AG04449 (cell line): ENCODE measurements at regions not wholly inside any gene's neighbourhood (a gene's known extent, or its start where the extent isn't known, plus 50 kb on each side); places are given as distances from the start of the nearest gene placed in this dataset.
"Not testable (repeated sequence)": the region's sequence is repeated elsewhere in the genome, so short reads cannot be mapped to it uniquely, and the experiment has no call there.

Experiments
- CTCF ChIA-PET: fragments of 350-600 bp; formaldehyde crosslinking; extraction: SDS; loops from one replicate; lab custom pipeline; 2021; ENCODE audit warnings: antibody characterized with exemption; lab: Yijun Ruan, JAX
- POLR2A ChIA-PET: fragments of 400-600, 350-600 bp; formaldehyde crosslinking; extraction: SDS; loops from one replicate; lab custom pipeline; 2020; ENCODE audit warnings: antibody characterized with exemption, inconsistent platforms; lab: Yijun Ruan, JAX
- DNase-seq: peaks from one replicate; pipeline ENCODE4 v3.0.0-alpha.2; 2010; ENCODE audit warnings: low read depth, low spot score
- H3K4me3 ChIP-seq: 2 replicates; pipeline ENCODE4 v1.5.1; 2011; ENCODE audit warnings: low read depth, mild to moderate bottlenecking, control low read depth, low read length
- CTCF ChIP-seq: IDR thresholded peaks from one replicate; pipeline ENCODE4 v1.5.1; 2011; ENCODE audit warnings: mild to moderate bottlenecking, moderate library complexity, low read length, control low read depth, inconsistent platforms; ENCODE audit not compliant: insufficient read depth; ENCODE audit errors: missing control alignments

- ChIA-PET POLR2A (no interaction called here), CTCF (no interaction called here)
- DNase-seq, result no peak
These were observed 115.8 kb upstream of the PBX1 start for GRCh38 chr1:164443166-164443565.

GRCh38 chr1:164443836-164444235 is 115.1 kb upstream of the PBX1 start:
- DNase-seq, result no peak
- TF ChIP-seq CTCF, result no peak
- no peak overlapping the region for H3K4me3 ChIP-seq
- ChIA-PET CTCF (no interaction called here), POLR2A (no interaction called here)

More at GRCh38 chr1:164443166-164443565, 115.8 kb upstream of the PBX1 start:
- TF ChIP-seq CTCF, result no peak
- no peak overlapping the region for H3K4me3 ChIP-seq

- no peak for TF ChIP-seq CTCF
- no peak for DNase-seq
- ChIA-PET CTCF (no interaction called here), POLR2A (no interaction called here)
- no peak overlapping the region for H3K4me3 ChIP-seq
These were observed 113.0 kb upstream of the PBX1 start for GRCh38 chr1:164446020-164446419.

- no peak for TF ChIP-seq CTCF
- H3K4me3 ChIP-seq, result no peak overlapping the region
- ChIA-PET CTCF (no interaction called here), POLR2A (interaction anchor here (0.5 kb wide), 1 partner anchor 110 kb away, joined by 3 read pairs; no protein-coding TSS in a partner anchor)
- DNase-seq, result no peak
These were observed 106.4 kb upstream of the PBX1 start for GRCh38 chr1:164452549-164452948.

- CTCF ChIA-PET, result no interaction called here
- no peak for DNase-seq
- TF ChIP-seq CTCF, result no peak
- no peak overlapping the region for H3K4me3 ChIP-seq
- POLR2A ChIA-PET, result no interaction called here
These were observed 102.7 kb upstream of the PBX1 start for GRCh38 chr1:164456272-164456671.

- POLR2A ChIA-PET, H3K4me3 ChIP-seq, DNase-seq, CTCF ChIA-PET: not testable (repeated sequence)
These were observed 99.8 kb upstream of the PBX1 start for GRCh38 chr1:164459176-164459575.

- ChIA-PET POLR2A (no interaction called here), CTCF (no interaction called here)
- no peak for DNase-seq
- no peak for TF ChIP-seq CTCF
- no peak overlapping the region for H3K4me3 ChIP-seq
These were observed 93.0 kb upstream of the PBX1 start for GRCh38 chr1:164466001-164466421.
